Natural killer cell (primary cell): ENCODE measurements at regions not wholly inside any gene's neighbourhood (a gene's known extent, or its start where the extent isn't known, plus 50 kb on each side); places are given as distances from the start of the nearest gene placed in this dataset.

Experiments
- ATAC-seq, 3 donors: fragments of 150-1000 bp in 2 of 3; fragments of 200-7000 bp in 1 of 3; cut with Tn5 transposase; 1 replicate in 1 of 3; 2 replicates in 2 of 3; pipeline ENCODE4 v1.10.0; 2021; ENCODE audit warnings: mild to moderate bottlenecking in 2 of 3, moderate library complexity in 2 of 3
- DNase-seq, 2 donors: peaks; one replicate each; pipeline versions ENCODE4 v3.0.0 to v3.0.0-alpha.2; 2013 to 2021; ENCODE audit warnings: mixed read lengths in 1 of 2
- H3K27ac ChIP-seq: one replicate; pipeline ENCODE4 v1.5.1; 2013; ENCODE audit warnings: mild to moderate bottlenecking, low read length
- H3K27me3 ChIP-seq: one replicate; pipeline ENCODE4 v1.6.1; 2013; ENCODE audit warnings: low read length; ENCODE audit not compliant: control insufficient read depth, insufficient read depth
- H3K36me3 ChIP-seq: one replicate; pipeline ENCODE4 v1.6.1; 2013; ENCODE audit warnings: low read length; ENCODE audit not compliant: control insufficient read depth, insufficient read depth
- H3K4me1 ChIP-seq: one replicate; pipeline ENCODE4 v1.6.1; 2013; ENCODE audit warnings: low read length; ENCODE audit not compliant: control insufficient read depth, insufficient read depth
- H3K4me3 ChIP-seq: one replicate; pipeline ENCODE4 v1.5.1; 2013; ENCODE audit warnings: low read length
- H3K9me3 ChIP-seq: one replicate; pipeline ENCODE4 v1.6.1; 2013; ENCODE audit warnings: low read length; ENCODE audit not compliant: control insufficient read depth, insufficient read depth
- H3K27ac Mint-ChIP-seq, 2 donors: one replicate each; pipeline ENCODE4 v1.8.0; 2022; ENCODE audit warnings: mild to moderate bottlenecking in 2 of 2, mixed read lengths in 2 of 2, moderate library complexity in 1 of 2
- H3K27me3 Mint-ChIP-seq, 2 donors: one replicate each; pipeline ENCODE4 v1.8.0; 2022; ENCODE audit warnings: low read depth in 2 of 2, mixed read lengths in 2 of 2
- H3K36me3 Mint-ChIP-seq: one replicate; pipeline ENCODE4 v1.8.0; 2022; ENCODE audit warnings: mixed read lengths
- H3K4me1 Mint-ChIP-seq, 2 donors: one replicate each; pipeline ENCODE4 v1.8.0; 2022; ENCODE audit warnings: mixed read lengths in 2 of 2
- H3K4me3 Mint-ChIP-seq: one replicate; pipeline ENCODE4 v1.8.0; 2022; ENCODE audit warnings: mild to moderate bottlenecking, moderate library complexity, mixed read lengths
- H3K9me3 Mint-ChIP-seq, 2 donors: one replicate each; pipeline ENCODE4 v1.8.0; 2022; ENCODE audit warnings: mixed read lengths in 2 of 2
- WGBS: methylation state at CpG from one replicate; pipeline ENCODE4 v1.1.7; 2013; ENCODE audit warnings: missing lambda C conversion rate; ENCODE audit not compliant: insufficient coverage; 5-methylcytosine and 5-hydroxymethylcytosine counted together
- intact Hi-C: fragments of 100-400 bp; cut with micrococcal nuclease; formaldehyde crosslinking; loops from one replicate; pipeline ENCODE4 v1.14.2; 2022
- TF ChIP-seq, protein P1 (sequence below): fragments of 200-600 bp; IDR thresholded peaks from one replicate; pipeline ENCODE4 v1.8.0; 2022; ENCODE audit warnings: antibody characterized with exemption

DNA sequence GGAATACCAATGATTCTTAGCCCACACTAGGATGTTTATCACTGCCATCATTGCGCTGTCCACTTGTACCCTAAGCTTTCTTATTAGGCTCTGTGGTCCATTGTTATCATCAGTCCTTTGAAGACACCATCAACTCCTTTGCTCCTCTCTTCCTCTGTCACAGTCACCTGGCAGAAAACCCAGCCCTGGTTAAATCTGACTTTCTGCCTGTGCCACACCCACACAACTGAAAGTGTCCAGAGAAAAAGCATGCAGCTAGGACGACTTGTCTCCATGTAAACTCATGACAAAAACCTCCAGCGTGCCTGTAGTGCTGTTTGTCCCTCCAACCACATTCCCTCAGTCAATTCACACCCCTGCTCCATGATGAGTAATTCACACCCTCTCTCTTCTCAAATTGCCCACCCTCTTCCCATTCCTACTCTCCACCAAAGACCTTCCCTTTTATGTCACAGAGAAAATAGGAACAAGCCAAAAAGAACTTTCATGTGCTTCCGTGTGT is 297.4 kb upstream of the MGAT5 start:
- Mint-ChIP-seq H3K4me1 (no peaks in the 10 kb centered on the region), H3K36me3 (no peaks in the 10 kb centered on the region), H3K4me3 (no peak overlapping the region), H3K27me3 (peaks cover 0 to 9% of the 10 kb centered on the region in 2 donors), H3K27ac (no peak overlapping the region), H3K9me3 (no peaks in the 10 kb centered on the region)
- H3K4me1 ChIP-seq, result no peaks in the 10 kb centered on the region
- H3K4me3 ChIP-seq, result no peak overlapping the region
- H3K27me3 ChIP-seq, result no peaks in the 10 kb centered on the region
- no peak for DNase-seq
- H3K36me3 ChIP-seq, result no peaks in the 10 kb centered on the region
- intact Hi-C loops, result no loop called here
- H3K9me3 ChIP-seq, result no peaks in the 10 kb centered on the region
- WGBS, result 40% methylated on average over 4 of the region's 4 CpGs
- H3K27ac ChIP-seq, result no peak overlapping the region
- no peak for ATAC-seq
- TF ChIP-seq, protein P1, sequence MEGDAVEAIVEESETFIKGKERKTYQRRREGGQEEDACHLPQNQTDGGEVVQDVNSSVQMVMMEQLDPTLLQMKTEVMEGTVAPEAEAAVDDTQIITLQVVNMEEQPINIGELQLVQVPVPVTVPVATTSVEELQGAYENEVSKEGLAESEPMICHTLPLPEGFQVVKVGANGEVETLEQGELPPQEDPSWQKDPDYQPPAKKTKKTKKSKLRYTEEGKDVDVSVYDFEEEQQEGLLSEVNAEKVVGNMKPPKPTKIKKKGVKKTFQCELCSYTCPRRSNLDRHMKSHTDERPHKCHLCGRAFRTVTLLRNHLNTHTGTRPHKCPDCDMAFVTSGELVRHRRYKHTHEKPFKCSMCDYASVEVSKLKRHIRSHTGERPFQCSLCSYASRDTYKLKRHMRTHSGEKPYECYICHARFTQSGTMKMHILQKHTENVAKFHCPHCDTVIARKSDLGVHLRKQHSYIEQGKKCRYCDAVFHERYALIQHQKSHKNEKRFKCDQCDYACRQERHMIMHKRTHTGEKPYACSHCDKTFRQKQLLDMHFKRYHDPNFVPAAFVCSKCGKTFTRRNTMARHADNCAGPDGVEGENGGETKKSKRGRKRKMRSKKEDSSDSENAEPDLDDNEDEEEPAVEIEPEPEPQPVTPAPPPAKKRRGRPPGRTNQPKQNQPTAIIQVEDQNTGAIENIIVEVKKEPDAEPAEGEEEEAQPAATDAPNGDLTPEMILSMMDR, result no peak

DNA sequence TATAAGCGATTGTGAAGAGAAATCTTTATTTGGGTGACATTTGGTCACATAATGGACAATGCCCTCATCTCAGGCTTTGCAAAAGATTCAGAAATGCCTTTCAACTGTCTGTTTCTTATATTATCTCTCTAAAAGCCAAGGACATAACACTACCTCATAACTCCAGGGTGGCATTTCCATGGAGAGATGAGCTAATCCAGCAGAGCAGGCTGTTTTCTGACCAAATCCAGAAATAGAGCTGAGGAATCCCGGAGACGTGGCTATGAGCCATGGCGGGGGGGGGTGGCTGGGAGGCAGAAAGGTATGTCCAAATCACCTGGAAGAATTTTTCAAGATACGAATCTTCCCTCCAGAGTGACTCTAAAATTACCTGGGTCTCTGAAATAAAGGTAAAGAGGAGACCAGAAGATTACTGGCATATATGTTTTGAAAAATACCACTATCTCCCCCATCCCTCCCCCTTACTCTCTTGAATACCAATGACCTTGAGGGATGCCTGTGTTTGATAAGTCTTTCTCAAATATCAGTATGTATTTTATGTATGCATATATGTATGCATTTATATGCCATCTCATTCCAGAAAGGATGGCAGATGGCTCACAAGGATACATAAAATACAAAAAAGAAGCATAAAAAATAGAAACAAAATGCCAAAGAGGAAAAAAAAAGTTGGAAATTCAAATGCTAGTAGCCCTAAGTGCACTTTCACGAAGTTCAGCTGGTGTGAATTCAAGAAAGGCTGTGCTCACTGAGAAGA is 296.0 kb upstream of the MGAT5 start:
- peaks cover 9% of the 10 kb centered on the region in 2 donors for H3K27me3 Mint-ChIP-seq
- H3K27me3 ChIP-seq, result no peaks in the 10 kb centered on the region
- no peaks in the 10 kb centered on the region for H3K9me3 ChIP-seq
- intact Hi-C loops, result no loop called here
- TF ChIP-seq, protein P1, result no peak
- H3K9me3 Mint-ChIP-seq, result no peaks in the 10 kb centered on the region
- no peaks in the 10 kb centered on the region for H3K36me3 ChIP-seq
- DNase-seq (no peak), ATAC-seq (no peak)
- H3K4me3 ChIP-seq, result no peak overlapping the region
- no peaks in the 10 kb centered on the region for H3K4me1 ChIP-seq
- no peaks in the 10 kb centered on the region for H3K36me3 Mint-ChIP-seq
- H3K27ac ChIP-seq, result no peak overlapping the region
- 50% methylated on average over 3 of the region's 6 CpGs for WGBS
- H3K27ac Mint-ChIP-seq, result no peak overlapping the region
- H3K4me3 Mint-ChIP-seq, result no peak overlapping the region
- H3K4me1 Mint-ChIP-seq, result no peaks in the 10 kb centered on the region

DNA sequence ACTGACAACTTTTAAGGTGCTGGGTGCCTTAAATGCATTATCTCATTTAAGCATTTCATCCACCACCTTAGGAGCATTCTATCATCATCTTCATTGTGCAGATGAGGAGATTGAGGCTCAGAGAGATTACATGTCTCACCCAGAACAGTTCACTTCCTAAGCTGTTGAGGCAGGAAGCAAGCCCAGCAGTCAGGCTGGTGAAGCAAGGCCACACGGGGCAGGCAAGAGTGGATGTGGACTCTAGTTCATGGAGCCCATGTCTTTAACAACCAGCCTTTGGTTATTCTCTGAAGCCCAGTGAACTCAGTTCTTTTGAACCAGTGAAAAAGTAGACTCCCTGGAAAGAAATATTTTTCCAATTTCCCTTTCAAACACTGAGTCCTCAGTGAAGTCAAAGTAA is 294.8 kb upstream of the MGAT5 start:
- Histone ChIP-seq H3K36me3 (no peaks in the 10 kb centered on the region), H3K4me3 (no peak overlapping the region), H3K4me1 (no peaks in the 10 kb centered on the region), H3K27ac (no peak overlapping the region), H3K9me3 (no peaks in the 10 kb centered on the region), H3K27me3 (no peaks in the 10 kb centered on the region)
- H3K4me1 Mint-ChIP-seq, result no peaks in the 10 kb centered on the region
- TF ChIP-seq, protein P1, result no peak
- DNase-seq (no peak), ATAC-seq (no peak)
- H3K36me3 Mint-ChIP-seq, result no peaks in the 10 kb centered on the region
- intact Hi-C loops, result no loop called here
- peaks cover 9 to 13% of the 10 kb centered on the region in 2 donors for H3K27me3 Mint-ChIP-seq
- H3K4me3 Mint-ChIP-seq, result no peak overlapping the region
- WGBS, result 72% methylated on average over 1 of the region's 1 CpG
- no peak overlapping the region for H3K27ac Mint-ChIP-seq
- H3K9me3 Mint-ChIP-seq, result no peaks in the 10 kb centered on the region
